DND-41 (cell line): ENCODE measurements at regions not wholly inside any gene's neighbourhood (a gene's known extent, or its start where the extent isn't known, plus 50 kb on each side); places are given as distances from the start of the nearest gene placed in this dataset.

Experiments used
- ATAC-seq: fragments of 200-7000 bp; cut with Tn5 transposase; 3 replicates; pipeline ENCODE4 v1.9.1; 2021; ENCODE audit warnings: low read depth; ENCODE audit not compliant: insufficient read depth
- DNase-seq: peaks from one replicate; pipeline ENCODE4 v3.0.0-alpha.2; 2020
- H2AFZ ChIP-seq: 2 replicates; pipeline ENCODE4 v1.6.0; 2012; ENCODE audit warnings: low read depth, low read length
- H3K27ac ChIP-seq: 2 replicates; pipeline ENCODE4 v1.5.1; 2012; ENCODE audit warnings: low read length, inconsistent platforms
- H3K27me3 ChIP-seq: fragments of 200-600 bp; sonication (generic); 2 replicates; pipeline ENCODE4 v1.6.0; 2012; ENCODE audit warnings: low read length, mild to moderate bottlenecking, inconsistent platforms; ENCODE audit not compliant: insufficient read depth, poor library complexity
- H3K36me3 ChIP-seq: 2 replicates; pipeline ENCODE4 v1.5.1; 2012; ENCODE audit warnings: low read length, inconsistent platforms; ENCODE audit not compliant: insufficient read depth
- H3K4me1 ChIP-seq: 2 replicates; pipeline ENCODE4 v1.5.1; 2012; ENCODE audit warnings: mild to moderate bottlenecking, low read length; ENCODE audit not compliant: insufficient read depth
- H3K4me2 ChIP-seq: 2 replicates; pipeline ENCODE4 v1.6.0; 2012; ENCODE audit warnings: mild to moderate bottlenecking, moderate library complexity, low read length, inconsistent platforms; ENCODE audit not compliant: insufficient read depth
- H3K4me3 ChIP-seq, 2 experiments: fragments of 200-600 bp in 1 of 2; shearing (Covaris generic) in 1 of 2; 2 replicates each; pipeline ENCODE4 v1.5.1; 2012 to 2016; ENCODE audit warnings: inconsistent platforms in 2 of 2, low read length in 2 of 2, mild to moderate bottlenecking in 2 of 2, low read depth in 1 of 2, moderate library complexity in 1 of 2
- H3K79me2 ChIP-seq: 2 replicates; pipeline ENCODE4 v1.6.0; 2012; ENCODE audit warnings: low read length, inconsistent platforms; ENCODE audit not compliant: insufficient read depth
- H3K9ac ChIP-seq: 2 replicates; pipeline ENCODE4 v1.6.0; 2012; ENCODE audit warnings: low read depth, mild to moderate bottlenecking, inconsistent platforms, low read length, moderate library complexity
- H3K9me3 ChIP-seq: 2 replicates; pipeline ENCODE4 v1.5.1; 2012; ENCODE audit warnings: low read length, moderate library complexity, mild to moderate bottlenecking, inconsistent platforms; ENCODE audit not compliant: insufficient read depth, severe bottlenecking
- H4K20me1 ChIP-seq: 2 replicates; pipeline ENCODE4 v1.6.0; 2012; ENCODE audit warnings: low read length; ENCODE audit not compliant: insufficient read depth
- CTCF ChIP-seq: IDR thresholded peaks from 2 replicates; pipeline ENCODE4 v1.5.1; 2012; ENCODE audit warnings: borderline replicate concordance, low read length, moderate library complexity, mild to moderate bottlenecking; ENCODE audit not compliant: poor library complexity, severe bottlenecking; ENCODE audit errors: extremely low read depth
- EZH2 ChIP-seq: IDR thresholded peaks from 3 replicates; pipeline ENCODE4 v1.6.1; 2012; ENCODE audit warnings: borderline replicate concordance, low read depth, mild to moderate bottlenecking, moderate library complexity, low read length, inconsistent platforms; ENCODE audit not compliant: severe bottlenecking

DNA sequence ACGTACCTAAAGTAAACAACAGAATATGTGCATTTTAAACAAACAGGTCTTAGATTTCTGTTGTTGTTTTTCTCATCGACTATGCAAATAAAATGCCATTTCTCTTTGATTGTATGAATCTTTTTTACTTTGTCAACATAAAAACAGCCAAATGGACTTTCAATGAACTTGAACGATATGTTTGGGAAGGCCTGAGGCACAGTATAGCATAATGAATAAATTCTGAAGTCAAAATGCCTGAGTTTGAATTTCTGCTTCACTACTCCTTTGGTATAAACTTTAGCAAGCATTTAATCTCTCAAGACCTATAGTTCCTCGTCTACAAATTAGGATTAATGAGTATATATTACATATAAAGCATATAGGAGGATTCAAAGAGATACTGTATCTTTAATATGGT, 1369.9 kb upstream of the TENM4 start:
- no peak overlapping the region for H2AFZ ChIP-seq
- H3K9me3 ChIP-seq: no peaks in the 10 kb centered on the region
- ATAC-seq: no peak
- H3K4me1 ChIP-seq: no peaks in the 10 kb centered on the region
- H3K9ac ChIP-seq: no peak overlapping the region
- H3K4me3 ChIP-seq: no peak overlapping the region
- no peak overlapping the region for H3K4me2 ChIP-seq
- no peaks in the 10 kb centered on the region for H3K79me2 ChIP-seq
- no peak for DNase-seq
- no peaks in the 10 kb centered on the region for H3K27me3 ChIP-seq
- no peaks in the 10 kb centered on the region for H3K36me3 ChIP-seq
- no peak overlapping the region for H3K27ac ChIP-seq
- no peak for TF ChIP-seq EZH2
- TF ChIP-seq CTCF: no peak
- no peaks in the 10 kb centered on the region for H4K20me1 ChIP-seq

- H4K20me1 ChIP-seq: no peaks in the 10 kb centered on the region
- ATAC-seq (no peak), DNase-seq (no peak)
- H3K27me3 ChIP-seq: no peaks in the 10 kb centered on the region
- H3K4me3 ChIP-seq: no peak overlapping the region
- H3K27ac ChIP-seq: no peak overlapping the region
- no peak overlapping the region for H3K4me2 ChIP-seq
- no peak overlapping the region for H3K9ac ChIP-seq
- no peaks in the 10 kb centered on the region for H3K79me2 ChIP-seq
- no peaks in the 10 kb centered on the region for H3K4me1 ChIP-seq
- H3K9me3 ChIP-seq: no peaks in the 10 kb centered on the region
- TF ChIP-seq CTCF: no peak
- TF ChIP-seq EZH2: no peak
- H2AFZ ChIP-seq: no peak overlapping the region
- no peaks in the 10 kb centered on the region for H3K36me3 ChIP-seq
Observed at GRCh38 chr11:80798174-80798573, 1357.3 kb upstream of the TENM4 start.

DNA sequence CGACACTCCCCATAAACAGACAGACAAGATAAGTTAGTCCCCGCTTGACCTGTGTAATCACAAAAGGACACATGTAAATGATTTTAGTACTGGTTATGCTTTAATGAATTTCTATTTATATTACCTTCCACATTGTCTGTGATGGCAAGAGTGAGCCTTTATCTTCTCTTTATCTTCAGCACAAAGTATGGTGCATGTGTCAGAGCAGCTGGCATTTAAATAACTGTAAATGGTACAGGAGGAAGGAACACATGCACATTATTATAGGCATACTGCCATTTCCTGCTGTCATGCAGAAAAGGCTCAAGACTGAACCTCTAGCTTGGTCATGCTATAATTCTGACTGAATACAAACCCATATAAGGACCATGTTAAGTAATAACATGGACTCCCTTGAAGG, 1342.7 kb upstream of the TENM4 start:
- Histone ChIP-seq H3K4me1 (no peaks in the 10 kb centered on the region), H3K4me3 (no peak overlapping the region), H2AFZ (no peak overlapping the region), H4K20me1 (no peaks in the 10 kb centered on the region), H3K4me2 (no peak overlapping the region), H3K79me2 (no peaks in the 10 kb centered on the region), H3K36me3 (no peaks in the 10 kb centered on the region), H3K27me3 (no peaks in the 10 kb centered on the region), H3K27ac (no peak overlapping the region), H3K9me3 (no peaks in the 10 kb centered on the region), H3K9ac (no peak overlapping the region)
- DNase-seq (no peak), ATAC-seq (no peak)
- TF ChIP-seq EZH2 (no peak), CTCF (no peak)
